ENCODE measurements at regions not wholly inside any gene's neighbourhood (a gene's known extent, or its start where the extent isn't known, plus 50 kb on each side); places are given as distances from the start of the nearest gene placed in this dataset.

GRCh38 chr4:23741681-23742191, 148.1 kb downstream of the PPARGC1A start:
- ATAC-seq (no peak), DNase-seq (no peak), FAIRE-seq (no peak)
- Histone ChIP-seq H3K9me3 (no peaks in the 10 kb centered on the region), H3K27me3 (no peaks in the 10 kb centered on the region), H3K4me3 (no peak overlapping the region), H3K36me3 (no peaks in the 10 kb centered on the region), H3K27ac (no peak overlapping the region), H3K4me1 (no peaks in the 10 kb centered on the region)
- intact Hi-C loops (cut with DNase I), result no loop called here
- TF ChIP-seq CTCF (IDR thresholded peaks at IDR 0.05), result no peak

DNA sequence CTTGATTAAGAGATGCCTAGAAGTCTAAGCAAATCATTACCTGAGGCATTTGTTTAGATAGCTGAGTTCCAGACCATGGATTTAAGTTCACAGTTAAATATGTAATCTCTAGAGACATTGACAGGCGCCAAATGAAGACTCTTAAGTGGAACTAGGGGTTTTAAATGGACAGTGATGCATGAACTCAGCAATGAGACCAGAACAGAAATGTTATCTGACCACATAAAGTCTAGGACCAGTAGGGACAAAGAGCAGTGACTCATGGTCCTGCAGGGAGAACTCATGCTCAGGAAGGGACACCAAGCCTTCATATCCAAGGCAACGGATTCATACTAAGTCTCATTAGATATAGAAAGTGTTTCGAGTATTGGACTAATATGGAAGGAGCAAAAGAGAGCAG, 152.3 kb downstream of the PPARGC1A start:
- ATAC-seq (no peak), FAIRE-seq (no peak)
- TF ChIP-seq CTCF (IDR thresholded peaks at IDR 0.05), result no peak

GRCh38 chr4:23736466-23736865, 153.4 kb downstream of the PPARGC1A start:
- Histone ChIP-seq H3K4me3 (no peak overlapping the region), H3K27me3 (no peaks in the 10 kb centered on the region), H3K36me3 (no peaks in the 10 kb centered on the region), H3K27ac (no peak overlapping the region), H3K4me1 (no peaks in the 10 kb centered on the region), H3K9me3 (no peaks in the 10 kb centered on the region)
- ATAC-seq (no peak), FAIRE-seq (no peak), DNase-seq (no peak)
- no peak for TF ChIP-seq CTCF (IDR thresholded peaks at IDR 0.05)
- intact Hi-C loops (cut with DNase I), result no loop called here
- WGBS, 2 donors, result 46 to 67% methylated on average over 1 of the region's 1 CpG

More for the DNA sequence above, 152.3 kb downstream of the PPARGC1A start:
- Histone ChIP-seq H3K27ac (no peak overlapping the region), H3K4me1 (no peaks in the 10 kb centered on the region), H3K27me3 (no peaks in the 10 kb centered on the region), H3K4me3 (no peak overlapping the region), H3K9me3 (no peaks in the 10 kb centered on the region), H3K36me3 (no peaks in the 10 kb centered on the region)
- intact Hi-C loops (cut with DNase I), result no loop called here
- DNase-seq, result no peak
- WGBS, 2 donors, result 61 to 73% methylated on average over 3 of the region's 3 CpGs

GRCh38 chr4:23734000-23734399, 155.8 kb downstream of the PPARGC1A start:
- peaks cover 0 to 4% (median 0%) of the 10 kb centered on the region in 4 donors for H3K27me3 ChIP-seq
- TF ChIP-seq CTCF (IDR thresholded peaks at IDR 0.05), result no peak
- FAIRE-seq, result no peak
- no peaks in the 10 kb centered on the region for H3K4me1 ChIP-seq
- no peaks in the 10 kb centered on the region for H3K9me3 ChIP-seq
- H3K36me3 ChIP-seq, result no peaks in the 10 kb centered on the region
- no peak for ATAC-seq
- 12 to 13% methylated on average over 1 of the region's 1 CpG for WGBS, 2 donors
- no peak overlapping the region for H3K27ac ChIP-seq
- intact Hi-C loops (cut with DNase I), result no loop called here
- no peak for DNase-seq
- no peak overlapping the region for H3K4me3 ChIP-seq

- H3K27me3 ChIP-seq, result peaks cover 0 to 4% (median 0%) of the 10 kb centered on the region in 4 donors
- no peak for DNase-seq
- ATAC-seq, result no peak
- no peak overlapping the region for H3K27ac ChIP-seq
- H3K9me3 ChIP-seq, result no peaks in the 10 kb centered on the region
- no peak for FAIRE-seq
- H3K4me3 ChIP-seq, result no peak overlapping the region
- no peaks in the 10 kb centered on the region for H3K36me3 ChIP-seq
- H3K4me1 ChIP-seq, result no peaks in the 10 kb centered on the region
- no peak for TF ChIP-seq CTCF (IDR thresholded peaks at IDR 0.05)
- WGBS, 2 donors, result 61 to 64% methylated on average over 2 of the region's 2 CpGs
- intact Hi-C loops (cut with DNase I), result no loop called here
Observed at GRCh38 chr4:23733476-23733875, 156.4 kb downstream of the PPARGC1A start.

All from pancreas (tissue), 10 donors.